ENCODE measurements at regions not wholly inside any gene's neighbourhood (a gene's known extent, or its start where the extent isn't known, plus 50 kb on each side); places are given as distances from the start of the nearest gene placed in this dataset.

GRCh38 chr2:239459056-239459455 lies 58.2 kb upstream of the HDAC4 start:
- no peak overlapping the region for H3K27ac ChIP-seq (replicated peaks)
- H3K4me3 ChIP-seq (replicated peaks; ENCODE audit: insufficient read depth, low read length) = no peak overlapping the region
- DNase-seq (ENCODE audit: low read depth in 1 of 2, low spot score in 1 of 2) = no peak
- TF ChIP-seq CTCF (IDR thresholded peaks at IDR 0.05; ENCODE audit: insufficient read depth, low read length) (no peak), GABPA (IDR thresholded peaks at IDR 0.05; ENCODE audit: low read depth) (no peak)
- no peaks in the 10 kb centered on the region for H3K27me3 ChIP-seq (ENCODE audit: insufficient read depth, poor library complexity, severe bottlenecking)

- H3K27ac ChIP-seq (replicated peaks) = no peak overlapping the region
- TF ChIP-seq GABPA (IDR thresholded peaks at IDR 0.05; ENCODE audit: low read depth) (no peak), SPI1 (IDR thresholded peaks at IDR 0.05; ENCODE audit: borderline replicate concordance, low read depth) (no peak), REST (IDR thresholded peaks at IDR 0.05; ENCODE audit: insufficient replicate concordance, low read depth) (no peak), CTCF (IDR thresholded peaks at IDR 0.05; ENCODE audit: insufficient read depth, low read length) (no peak), POLR2AphosphoS5 (IDR thresholded peaks at IDR 0.05; ENCODE audit: low read depth) (no peak)
- no peak for DNase-seq (ENCODE audit: low read depth in 1 of 2, low spot score in 1 of 2)
- H3K4me3 ChIP-seq (replicated peaks; ENCODE audit: insufficient read depth, low read length) = no peak overlapping the region
- H3K27me3 ChIP-seq (ENCODE audit: insufficient read depth, poor library complexity, severe bottlenecking) = no peaks in the 10 kb centered on the region
Measured at GRCh38 chr2:239457586-239458445, 57.0 kb upstream of the HDAC4 start.

- no peak for DNase-seq (ENCODE audit: low read depth in 1 of 2, low spot score in 1 of 2)
- H3K27me3 ChIP-seq (ENCODE audit: insufficient read depth, poor library complexity, severe bottlenecking) = no peaks in the 10 kb centered on the region
- H3K27ac ChIP-seq (replicated peaks) = no peak overlapping the region
- TF ChIP-seq POLR2AphosphoS5 (IDR thresholded peaks at IDR 0.05; ENCODE audit: low read depth) (no peak), REST (IDR thresholded peaks at IDR 0.05; ENCODE audit: insufficient replicate concordance, low read depth) (no peak), CTCF (IDR thresholded peaks at IDR 0.05; ENCODE audit: insufficient read depth, low read length) (no peak)
- no peak overlapping the region for H3K4me3 ChIP-seq (replicated peaks; ENCODE audit: insufficient read depth, low read length)
Measured at GRCh38 chr2:239456940-239457339, 56.1 kb upstream of the HDAC4 start.
